GM19023 (cell line): ENCODE measurements at regions not wholly inside any gene's neighbourhood (a gene's known extent, or its start where the extent isn't known, plus 50 kb on each side); places are given as distances from the start of the nearest gene placed in this dataset.
"Not testable (repeated sequence)": the region's sequence is repeated elsewhere in the genome, so short reads cannot be mapped to it uniquely, and the experiment has no call there.

Experiments
- ATAC-seq: cut with Tn5 transposase; IDR thresholded peaks from one replicate; pipeline ENCODE4 v1.9.1; 2021; ENCODE audit warnings: mild to moderate bottlenecking, moderate library complexity; ENCODE audit not compliant: unreplicated experiment

DNA sequence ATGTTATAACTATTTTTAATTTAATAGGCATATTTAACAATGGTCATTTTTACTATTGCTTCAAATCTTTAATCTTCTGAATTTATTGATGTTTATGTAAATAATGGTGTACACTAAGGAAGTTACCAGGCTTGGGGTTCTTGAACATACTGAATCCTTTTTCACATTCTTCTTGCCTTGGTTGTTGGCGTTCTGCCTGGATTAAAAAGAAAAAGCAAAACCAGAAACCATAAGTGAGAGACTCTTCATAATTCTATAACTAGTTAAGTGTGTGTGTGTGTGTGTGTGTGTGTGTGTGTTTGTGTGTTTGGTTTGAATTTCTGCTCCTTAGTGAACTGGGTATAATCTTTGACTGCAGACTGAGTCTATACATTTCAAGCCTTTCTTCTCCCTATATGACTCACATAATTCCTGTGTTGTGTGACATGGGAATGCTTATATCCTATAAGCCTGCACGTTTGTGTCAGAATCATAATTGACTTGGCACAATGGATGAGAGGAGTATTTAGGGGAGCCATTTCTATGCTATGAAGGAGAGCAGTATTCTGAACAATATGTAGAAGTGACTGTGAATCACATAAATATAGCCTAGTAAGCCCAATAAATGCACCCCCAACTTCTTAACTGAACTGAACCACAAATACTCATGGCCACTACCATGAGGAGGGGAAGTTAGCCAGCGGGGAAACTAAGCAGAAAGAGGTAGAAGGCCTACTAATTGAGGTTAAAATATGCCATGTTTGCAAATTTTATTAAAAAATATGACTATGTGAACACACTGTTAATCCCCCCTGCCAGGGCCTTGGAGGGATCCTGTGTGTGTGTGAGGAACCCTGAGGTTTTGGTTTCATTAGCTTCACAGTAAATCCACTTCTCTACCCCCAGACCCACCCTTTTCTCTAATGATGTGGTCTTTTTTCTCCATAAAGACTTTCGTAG, 425.5 kb downstream of the BCKDHB start:
- no peak for ATAC-seq

GRCh38 chr6:80530103-80530502, 423.6 kb downstream of the BCKDHB start:
- no peak for ATAC-seq

DNA sequence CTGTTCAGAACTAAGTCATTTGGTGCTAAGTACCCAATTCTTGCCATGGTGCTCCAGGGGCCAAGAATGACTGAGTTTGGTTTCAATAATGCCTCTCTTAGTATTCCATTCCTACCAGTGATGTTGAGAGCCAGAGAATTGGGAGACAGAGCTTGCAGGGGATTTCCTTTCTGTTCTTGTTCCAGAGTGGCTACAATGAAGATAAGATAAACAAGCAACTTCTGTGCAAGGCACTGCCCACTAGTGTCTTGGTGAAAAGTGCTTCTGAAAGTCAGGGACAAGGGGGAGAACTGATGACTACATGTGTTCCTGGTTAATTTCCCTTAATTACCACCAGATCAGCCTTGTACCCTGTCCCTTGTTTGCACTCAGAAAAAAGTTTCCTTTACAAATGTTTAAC, 421.6 kb downstream of the BCKDHB start:
- ATAC-seq: no peak

DNA sequence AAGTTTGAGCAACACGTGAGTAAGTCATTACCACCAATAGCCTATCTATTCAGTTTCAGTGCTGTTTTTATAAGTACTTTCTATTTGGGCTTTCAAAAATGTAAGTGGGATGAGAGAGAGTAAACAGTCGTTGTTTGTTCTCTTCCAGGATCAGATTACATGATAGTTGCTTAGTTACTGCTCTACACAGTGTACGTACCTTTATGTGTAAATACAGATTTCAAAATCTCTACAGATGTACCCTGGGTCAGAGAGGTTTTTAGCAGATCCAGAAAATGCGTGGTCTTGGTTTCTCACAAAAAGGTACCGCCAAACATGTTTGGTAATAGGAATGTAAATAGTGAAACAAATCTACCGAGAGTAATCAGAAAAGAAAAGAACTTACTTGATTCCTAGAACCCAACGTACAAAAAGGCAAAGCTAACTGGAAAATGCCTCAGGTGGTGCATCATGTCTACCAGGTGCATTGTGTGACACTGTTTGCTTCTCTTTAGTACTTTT, 421.1 kb downstream of the BCKDHB start:
- ATAC-seq: no peak

GRCh38 chr6:80523531-80523997, 417.1 kb downstream of the BCKDHB start:
- no peak for ATAC-seq

DNA sequence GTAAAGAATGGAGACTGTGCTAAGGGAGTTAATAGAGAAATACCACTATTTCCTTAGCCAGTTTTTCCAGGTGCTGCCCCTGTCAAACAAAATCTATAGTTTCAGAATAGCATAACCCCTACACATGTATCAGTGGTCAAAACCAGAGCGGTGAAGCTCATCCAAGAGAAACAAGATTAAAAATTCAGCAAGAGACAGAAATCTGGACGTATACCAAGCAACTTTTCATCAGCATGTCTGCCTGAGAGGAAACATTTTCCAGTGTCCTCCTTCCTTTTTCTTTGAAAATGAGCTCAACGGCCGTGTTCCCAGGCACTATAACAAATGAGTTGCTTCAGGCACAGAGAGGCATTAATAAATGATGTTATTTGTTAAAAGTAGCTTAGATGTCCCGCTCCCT, 416.5 kb downstream of the BCKDHB start:
- no peak for ATAC-seq

DNA sequence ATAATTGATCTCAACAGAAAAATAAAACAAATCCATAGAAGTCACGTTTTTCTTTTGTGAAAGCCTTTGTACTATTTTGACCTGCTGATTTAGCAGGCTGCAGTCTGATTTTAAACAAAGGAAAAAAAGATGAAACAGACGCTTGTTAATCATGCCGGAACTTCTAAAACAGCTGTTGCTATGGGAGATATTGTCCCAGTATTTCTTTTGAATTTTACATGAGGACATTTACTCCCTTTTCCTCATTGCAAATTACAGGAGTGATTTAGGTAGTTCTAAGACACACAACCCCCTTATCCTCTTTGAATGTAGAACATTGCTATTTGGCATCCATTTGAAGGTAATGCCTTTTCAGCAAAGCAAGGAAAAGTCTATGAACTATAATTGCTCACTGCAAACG, 416.1 kb downstream of the BCKDHB start:
- ATAC-seq: no peak

DNA sequence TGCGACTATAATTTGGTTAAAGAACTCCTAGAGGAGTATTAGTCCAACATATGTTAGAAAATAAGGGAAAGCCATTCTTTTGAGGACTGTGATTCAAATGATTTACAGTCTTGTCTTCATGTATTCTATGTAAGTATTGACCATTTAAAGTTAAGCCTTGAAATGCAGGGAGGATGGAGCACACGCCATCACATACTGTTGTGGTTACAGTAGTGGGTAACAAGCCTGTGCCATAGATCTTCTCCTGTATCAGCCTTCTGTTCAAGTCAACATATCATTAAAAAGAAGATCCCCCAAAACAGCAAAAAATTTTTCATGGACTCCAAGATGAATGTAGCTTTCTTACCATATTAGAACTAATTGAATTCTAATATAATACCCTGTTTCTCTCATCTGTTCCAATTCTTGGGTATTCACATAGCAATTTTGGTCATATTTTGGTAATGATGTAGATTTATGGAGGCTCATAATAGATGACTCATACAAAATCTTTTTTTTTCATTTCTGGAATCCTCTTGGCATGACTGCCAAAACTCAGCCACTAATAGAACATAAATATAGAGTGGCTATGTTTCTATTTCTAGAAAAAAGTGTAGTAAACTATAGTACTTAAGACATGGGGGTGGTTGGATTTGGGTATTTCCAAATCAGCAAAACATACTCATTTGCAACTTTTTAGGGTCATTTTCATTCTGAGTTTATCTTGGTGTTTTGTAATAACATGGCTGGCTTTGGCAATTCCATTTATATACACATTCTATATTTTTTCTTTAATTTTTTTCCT, 413.5 kb downstream of the BCKDHB start:
- ATAC-seq: no peak

DNA sequence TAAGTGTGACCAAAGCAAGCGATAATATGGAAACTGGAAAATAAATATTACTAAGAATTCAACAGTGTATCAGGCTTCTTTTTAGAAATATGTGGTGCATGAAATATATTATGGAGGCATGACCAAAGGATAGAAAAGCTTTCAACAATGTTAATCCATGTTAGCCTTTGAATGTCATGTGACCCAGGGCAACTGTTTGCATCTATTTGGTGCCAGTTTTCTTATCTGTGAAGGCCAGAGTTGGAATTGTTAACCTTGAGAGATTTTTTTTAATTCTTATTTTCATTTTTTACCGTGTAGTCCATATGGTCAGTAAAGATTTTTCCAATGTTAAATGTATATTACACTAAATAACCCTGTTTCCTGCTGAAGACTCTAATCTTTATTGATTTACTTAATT, 411.1 kb downstream of the BCKDHB start:
- ATAC-seq: no peak

GRCh38 chr6:80510521-80510920, 404.1 kb downstream of the BCKDHB start:
- ATAC-seq: not testable (repeated sequence)

DNA sequence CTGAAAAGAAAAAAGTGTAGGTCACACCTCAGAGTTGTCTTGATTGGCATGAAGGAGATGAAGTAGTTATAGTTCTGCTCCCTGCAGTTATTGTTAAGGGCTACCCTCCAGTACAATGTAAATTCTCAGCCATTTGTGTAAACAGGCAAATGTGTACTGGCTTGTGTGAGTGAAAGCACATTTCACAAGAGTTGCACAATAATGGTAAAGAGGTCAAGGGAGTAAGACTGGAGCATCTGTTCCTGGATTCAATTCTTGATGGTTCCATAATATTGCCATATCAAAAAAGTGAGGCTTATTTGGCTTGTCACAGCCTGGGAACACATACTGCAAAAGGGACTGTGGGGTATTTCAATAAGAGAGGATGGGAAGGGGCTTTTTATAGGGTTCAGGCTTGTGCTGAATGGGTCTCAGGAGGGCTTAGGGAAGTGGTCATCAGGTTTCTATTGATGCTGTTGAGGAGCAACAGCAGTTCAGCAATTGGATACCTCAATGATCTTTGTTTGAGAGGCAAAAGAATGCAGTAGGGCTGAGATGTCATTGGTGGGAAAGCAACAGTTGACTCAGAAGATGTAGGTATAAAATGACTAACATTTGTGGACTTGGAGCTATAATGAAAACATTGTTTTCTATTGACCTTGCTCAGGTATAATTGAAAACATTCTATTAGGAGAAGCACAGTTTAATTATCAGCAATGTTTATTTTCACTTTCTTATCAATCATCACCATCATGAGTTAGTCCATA, 402.6 kb downstream of the BCKDHB start:
- ATAC-seq: no peak

- ATAC-seq: no peak
Observed at GRCh38 chr6:80504882-80505281, 398.4 kb downstream of the BCKDHB start.

- no peak for ATAC-seq
Observed at GRCh38 chr6:80503660-80504059, 397.2 kb downstream of the BCKDHB start.

DNA sequence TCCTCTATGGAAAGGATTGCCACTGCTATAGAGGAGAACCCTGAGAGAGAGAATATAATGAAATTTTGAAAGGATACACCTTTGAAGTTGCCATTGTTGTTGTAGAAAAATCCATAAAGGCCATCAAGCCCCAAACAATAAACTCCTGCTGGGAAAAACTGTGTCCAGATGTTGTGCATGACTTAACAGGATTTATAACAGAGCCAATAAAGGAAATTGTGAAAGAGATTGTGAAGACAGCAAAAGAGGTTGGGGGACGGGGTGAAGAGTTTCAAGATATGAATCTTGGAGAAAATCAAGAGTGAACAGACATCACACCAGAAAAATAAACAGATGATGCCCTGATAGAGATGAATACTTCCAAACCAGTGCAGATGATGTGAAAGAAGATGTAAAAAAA, 396.4 kb downstream of the BCKDHB start:
- no peak for ATAC-seq

DNA sequence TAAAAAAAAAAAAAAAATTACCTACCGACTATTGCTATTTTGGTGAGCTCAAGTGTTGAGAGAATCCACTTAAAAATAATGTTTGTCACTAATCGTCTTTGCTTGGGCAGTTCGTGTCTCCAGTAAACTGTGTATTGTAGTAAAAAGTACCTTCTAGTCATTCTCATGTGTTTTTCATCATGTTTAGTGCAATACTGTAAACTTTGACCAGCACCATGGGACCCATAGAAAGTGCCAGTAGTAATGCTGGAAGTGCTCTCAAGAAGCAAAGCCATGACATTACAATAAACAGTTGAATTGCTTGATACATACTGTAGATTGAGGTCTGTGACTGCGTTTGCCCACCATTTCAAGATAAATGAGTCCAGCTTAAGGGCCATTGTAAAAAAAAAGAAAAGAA, 395.2 kb downstream of the BCKDHB start:
- ATAC-seq: no peak

GRCh38 chr6:80497696-80498486, 391.4 kb downstream of the BCKDHB start:
- not testable (repeated sequence) for ATAC-seq

GRCh38 chr6:80489911-80490635, 383.6 kb downstream of the BCKDHB start:
- no peak for ATAC-seq

GRCh38 chr6:80488190-80488589, 381.7 kb downstream of the BCKDHB start:
- peak; percentile 55 for ATAC-seq

DNA sequence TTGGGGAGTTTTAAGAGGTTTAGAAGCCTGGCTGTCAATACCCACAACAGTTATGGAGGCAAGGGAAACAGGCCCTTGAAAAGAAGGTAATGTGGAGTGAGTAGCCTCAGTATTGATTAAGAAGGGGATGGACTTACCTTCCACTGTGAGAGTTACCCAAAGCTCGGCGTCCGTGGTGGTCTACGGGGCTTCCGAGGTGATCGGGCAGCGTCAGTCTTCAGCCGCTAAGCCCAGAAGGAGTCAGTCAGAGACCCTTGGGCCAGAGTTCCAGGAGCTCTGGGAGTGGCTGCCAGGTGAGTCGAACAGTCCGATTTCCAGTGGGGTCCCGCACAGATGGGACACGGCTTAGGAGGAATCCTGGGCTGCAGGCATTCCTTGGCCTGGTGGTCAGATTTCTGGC, 379.0 kb downstream of the BCKDHB start:
- not testable (repeated sequence) for ATAC-seq
